Endothelial cell of umbilical vein (primary cell): ENCODE measurements at regions not wholly inside any gene's neighbourhood (a gene's known extent, or its start where the extent isn't known, plus 50 kb on each side); places are given as distances from the start of the nearest gene placed in this dataset.
A peak's percentile ranks its signal among the peaks of the same experiment; 100 is the strongest.

ENCODE experiments used
- BruUV-seq: library from RNA; stranded (reverse); fragments of 400-500 nt; replicated peaks from 2 replicates; lab custom pipeline; 2021; lab: Mats Ljungman, UMichigan
- CTCF ChIA-PET: fragments of 300-600, 350-600 bp; sonication (Branson Sonifier 250); formaldehyde crosslinking; loops from one replicate; lab custom pipeline; 2021; ENCODE audit warnings: antibody characterized with exemption, inconsistent platforms; lab: Charles Lee
- POLR2A ChIA-PET: fragments of 300-600, 350-600 bp; sonication (Branson Sonifier 250); formaldehyde crosslinking; loops from one replicate; lab custom pipeline; 2021; ENCODE audit warnings: antibody characterized with exemption, inconsistent platforms; lab: Charles Lee
- DNase-seq: peaks from one replicate; pipeline ENCODE4 v3.0.0-alpha.2; 2011; ENCODE audit warnings: low read depth, low spot score
- FAIRE-seq: peaks from 2 replicates; lab custom pipeline; 2011; peaks lifted over from hg19 to GRCh38; lab: Jason Lieb, UNC
- H2AFZ ChIP-seq: 2 replicates; pipeline ENCODE4 v1.6.0; 2012; ENCODE audit warnings: low read depth, low read length, control low read depth, inconsistent platforms
- H3K27ac ChIP-seq: 2 replicates; pipeline ENCODE4 v1.5.1; 2011; ENCODE audit warnings: low read depth, mild to moderate bottlenecking, control low read depth, low read length, moderate library complexity; ENCODE audit not compliant: insufficient read depth
- H3K27me3 ChIP-seq, 2 experiments: 2 replicates each; pipeline versions ENCODE4 v1.6.0 to v1.6.1; 2011; ENCODE audit warnings: low read length in 2 of 2, mixed read lengths in 1 of 2; ENCODE audit not compliant: control insufficient read depth in 2 of 2, insufficient read depth in 2 of 2
- H3K36me3 ChIP-seq, 2 experiments: 2 replicates in 1 of 2; 3 replicates in 1 of 2; pipeline ENCODE4 v1.5.1; 2011; ENCODE audit warnings: low read length in 2 of 2, mild to moderate bottlenecking in 1 of 2, moderate library complexity in 1 of 2; ENCODE audit not compliant: control insufficient read depth in 2 of 2, insufficient read depth in 2 of 2; ENCODE audit errors: extremely low read depth in 1 of 2
- H3K4me1 ChIP-seq: 3 replicates; pipeline ENCODE4 v1.5.1; 2011; ENCODE audit warnings: mild to moderate bottlenecking, low read length; ENCODE audit not compliant: control insufficient read depth, insufficient read depth; ENCODE audit errors: extremely low read depth
- H3K4me2 ChIP-seq: 2 replicates; pipeline ENCODE4 v1.6.1; 2011; ENCODE audit warnings: low read length, control low read depth, mixed read lengths; ENCODE audit not compliant: insufficient read depth
- H3K4me3 ChIP-seq, 3 experiments: fragments of 200-600 bp in 1 of 3; sonication (generic), shearing (Covaris generic) in 1 of 3; replicated peaks in 1 of 3; 2 replicates each; pipeline ENCODE4 v1.5.1; 2011 to 2016; ENCODE audit warnings: control low read depth in 3 of 3, low read length in 3 of 3, mild to moderate bottlenecking in 2 of 3, inconsistent platforms in 1 of 3, low read depth in 1 of 3, moderate library complexity in 1 of 3; ENCODE audit not compliant: insufficient read depth in 1 of 3
- H3K79me2 ChIP-seq: 2 replicates; pipeline ENCODE4 v1.6.0; 2012; ENCODE audit warnings: low read length, inconsistent platforms; ENCODE audit not compliant: control insufficient read depth, insufficient read depth
- H3K9ac ChIP-seq: replicated peaks from 2 replicates; pipeline ENCODE3; 2011; ENCODE audit warnings: low read length, control low read depth; ENCODE audit not compliant: insufficient read depth; ENCODE audit errors: extremely low read depth
- H3K9me1 ChIP-seq: replicated peaks from 3 replicates; pipeline ENCODE4 v1.6.0; 2011; ENCODE audit warnings: mild to moderate bottlenecking, low read length; ENCODE audit not compliant: control insufficient read depth, insufficient read depth; ENCODE audit errors: extremely low read depth
- H3K9me3 ChIP-seq: replicated peaks from 2 replicates; pipeline ENCODE4 v1.5.1; 2012; ENCODE audit warnings: low read length, inconsistent platforms; ENCODE audit not compliant: control insufficient read depth, insufficient read depth
- H4K20me1 ChIP-seq: replicated peaks from 2 replicates; pipeline ENCODE3; 2011; ENCODE audit warnings: mild to moderate bottlenecking, low read length; ENCODE audit not compliant: control insufficient read depth, insufficient read depth; ENCODE audit errors: extremely low read depth
- CTCF ChIP-seq, 2 donors: IDR thresholded peaks; 1 replicate in 1 of 2; 2 replicates in 1 of 2; pipeline ENCODE4 v1.5.1; 2011; ENCODE audit warnings: low read length in 2 of 2, mild to moderate bottlenecking in 2 of 2, moderate library complexity in 2 of 2, control low read depth in 1 of 2, inconsistent platforms in 1 of 2, low read depth in 1 of 2; ENCODE audit not compliant: insufficient read depth in 1 of 2; ENCODE audit errors: extremely low read depth in 1 of 2
- EZH2 ChIP-seq: IDR thresholded peaks from 2 replicates; pipeline ENCODE4 v1.6.1; 2012; ENCODE audit warnings: borderline replicate concordance, low read depth, mild to moderate bottlenecking, moderate library complexity, low read length, inconsistent platforms; ENCODE audit not compliant: severe bottlenecking
- FOS ChIP-seq: IDR thresholded peaks from 2 replicates; pipeline ENCODE4 v1.6.1; 2011; ENCODE audit warnings: mild to moderate bottlenecking, low read length, moderate library complexity, borderline replicate concordance; ENCODE audit not compliant: insufficient read depth
- GATA2 ChIP-seq: IDR thresholded peaks from 2 replicates; pipeline ENCODE4 v1.7.0; 2011; ENCODE audit warnings: low read depth, mild to moderate bottlenecking, moderate library complexity, mixed read lengths, low read length; ENCODE audit not compliant: insufficient read length, insufficient read depth
- JUN ChIP-seq: IDR thresholded peaks from 2 replicates; pipeline ENCODE4 v1.6.1; 2011; ENCODE audit warnings: borderline replicate concordance, low read depth; ENCODE audit not compliant: insufficient read length, insufficient read depth
- MAX ChIP-seq: IDR thresholded peaks from 2 replicates; pipeline ENCODE4 v1.6.1; 2011; ENCODE audit not compliant: insufficient read depth, insufficient read length
- MYC ChIP-seq: IDR thresholded peaks from one replicate; pipeline ENCODE4 v1.6.1; 2011; ENCODE audit warnings: mild to moderate bottlenecking, low read depth, low read length
- POLR2A ChIP-seq: IDR thresholded peaks from 2 replicates; pipeline ENCODE4 v1.6.1; 2012; ENCODE audit warnings: low read depth, mild to moderate bottlenecking, control low read depth, low read length
- POLR2AphosphoS5 ChIP-seq: IDR thresholded peaks from 2 replicates; pipeline ENCODE4 v1.6.1; 2012; ENCODE audit warnings: low read depth, mild to moderate bottlenecking, control low read depth, low read length, moderate library complexity; ENCODE audit not compliant: insufficient read depth
- dilution Hi-C: fragments of 300-500 bp; cut with MboI; formaldehyde crosslinking; loops from one replicate; pipeline ENCODE4 v1.15.0; 2019; ENCODE audit warnings: low sequenced_read_pairs; ENCODE audit not compliant: extremely low pct_ligation_motif_present
- intact Hi-C: fragments of 100-400 bp; cut with micrococcal nuclease; formaldehyde crosslinking; loops from one replicate; pipeline ENCODE4 v1.10.0; 2022

GRCh38 chr5:13359344-13359743, 585.1 kb downstream of the DNAH5 start:
- Histone ChIP-seq H3K9ac (no peak overlapping the region), H3K9me3 (no peaks in the 10 kb centered on the region), H3K27ac (no peak overlapping the region), H3K79me2 (no peaks in the 10 kb centered on the region), H3K36me3 (no peaks in the 10 kb centered on the region), H3K4me3 (no peak overlapping the region), H2AFZ (no peak overlapping the region), H4K20me1 (no peaks in the 10 kb centered on the region), H3K27me3 (no peaks in the 10 kb centered on the region), H3K4me2 (no peak overlapping the region), H3K4me1 (no peaks in the 10 kb centered on the region), H3K9me1 (no peaks in the 10 kb centered on the region)
- BruUV-seq = no TSS peak
- ChIA-PET POLR2A (no interaction called here), CTCF (no interaction called here)
- intact Hi-C loops = no loop called here
- dilution Hi-C loops = no loop called here
- DNase-seq = peak; percentile 1
- TF ChIP-seq MYC (no peak), FOS (peak; percentile 33), POLR2AphosphoS5 (no peak), EZH2 (no peak), POLR2A (no peak)
- no peak for FAIRE-seq

- TF ChIP-seq CTCF (IDR thresholded peaks at IDR 0.05; ENCODE audit: extremely low read depth in 1 of 2, insufficient read depth in 1 of 2, low read depth in 1 of 2, low read length in 2 of 2) (no peak), EZH2 (no peak), GATA2 (no peak), JUN (no peak), POLR2AphosphoS5 (no peak), POLR2A (no peak), MYC (no peak), FOS (no peak), MAX (no peak)
- intact Hi-C loops = no loop called here
- Histone ChIP-seq H3K4me2 (no peak overlapping the region), H3K9me3 (no peaks in the 10 kb centered on the region), H2AFZ (no peak overlapping the region), H3K4me1 (no peaks in the 10 kb centered on the region), H3K27ac (no peak overlapping the region), H3K9ac (no peak overlapping the region), H3K4me3 (no peak overlapping the region), H4K20me1 (no peaks in the 10 kb centered on the region), H3K36me3 (no peaks in the 10 kb centered on the region), H3K9me1 (no peaks in the 10 kb centered on the region), H3K27me3 (no peaks in the 10 kb centered on the region), H3K79me2 (no peaks in the 10 kb centered on the region)
- POLR2A ChIA-PET = no interaction called here
- no peak for FAIRE-seq
- DNase-seq = no peak
- CTCF ChIA-PET = no interaction called here
- BruUV-seq = no TSS peak
- dilution Hi-C loops = no loop called here
These were observed 586.1 kb downstream of the DNAH5 start for GRCh38 chr5:13358342-13358741.
